GM23248 (cell line): ENCODE measurements at regions not wholly inside any gene's neighbourhood (a gene's known extent, or its start where the extent isn't known, plus 50 kb on each side); places are given as distances from the start of the nearest gene placed in this dataset.

Experiments
- EZH2 ChIP-seq: fragments of 200-600 bp; sonication (generic); IDR thresholded peaks from 2 replicates; pipeline ENCODE4 v1.6.1; 2018; ENCODE audit warnings: antibody characterized with exemption, mild to moderate bottlenecking; ENCODE audit not compliant: insufficient read depth, poor library complexity, severe bottlenecking
- EZH2phosphoT487 ChIP-seq: fragments of 200-600 bp; sonication (generic); IDR thresholded peaks from 2 replicates; pipeline ENCODE4 v1.6.1; 2018; ENCODE audit warnings: antibody characterized with exemption, moderate library complexity, mild to moderate bottlenecking, low read depth; ENCODE audit not compliant: insufficient read depth

DNA sequence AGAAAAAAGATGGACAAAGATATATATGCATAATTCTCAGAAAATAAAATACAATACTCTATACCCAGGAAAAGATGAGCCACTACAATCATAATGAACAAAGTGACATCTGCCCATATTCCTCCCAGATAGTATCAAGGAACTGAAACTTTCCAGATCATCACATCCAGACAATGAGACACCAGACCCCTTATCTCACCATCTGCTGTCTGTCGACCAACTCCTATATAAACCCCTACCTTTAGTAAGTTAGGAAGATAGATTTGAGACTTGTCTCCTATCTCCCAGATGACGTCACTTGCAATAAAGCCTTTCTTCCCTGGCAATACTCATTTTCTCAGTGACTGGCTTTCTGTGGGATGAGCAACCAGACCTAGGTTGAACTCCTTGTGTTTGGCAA, 1071.6 kb downstream of the PLOD2 start:
- TF ChIP-seq EZH2phosphoT487 (no peak), EZH2 (no peak)
